Lower leg skin (tissue), 3 donors: ENCODE measurements at regions not wholly inside any gene's neighbourhood (a gene's known extent, or its start where the extent isn't known, plus 50 kb on each side); places are given as distances from the start of the nearest gene placed in this dataset.

ENCODE experiments used
- POLR2A ChIP-seq, 2 donors: fragments of 450-650 bp; IDR thresholded peaks; one replicate each; pipeline ENCODE4 v1.6.1; 2016 to 2017; ENCODE audit warnings: antibody characterized with exemption in 2 of 2, mild to moderate bottlenecking in 1 of 2, moderate library complexity in 1 of 2
- TF ChIP-seq, protein P1 (sequence below), 3 donors: fragments of 450-650 bp; IDR thresholded peaks; one replicate each; pipeline ENCODE4 v1.5.1; 2016; ENCODE audit warnings: antibody characterized with exemption in 3 of 3, mild to moderate bottlenecking in 3 of 3, moderate library complexity in 2 of 3

DNA sequence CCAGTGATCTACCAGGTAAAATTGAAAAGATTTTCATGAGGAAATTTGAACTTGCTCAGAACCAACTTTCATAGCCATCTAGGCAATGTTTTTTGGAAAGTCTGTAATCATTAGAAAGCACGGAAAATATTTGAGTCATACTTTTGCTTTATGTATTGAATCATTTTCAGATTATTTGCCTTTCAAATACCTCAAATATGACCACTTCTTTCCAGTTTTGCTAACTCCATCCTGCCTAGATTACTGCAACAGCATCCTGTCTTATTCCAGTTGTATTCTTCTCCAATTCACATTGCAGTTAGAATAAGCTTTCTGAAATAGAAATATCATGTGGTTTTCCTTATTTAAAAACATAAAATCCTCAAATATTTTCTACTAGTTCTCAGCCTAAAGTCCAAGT is 239.8 kb upstream of the FAR2 start:
- TF ChIP-seq, protein P1, sequence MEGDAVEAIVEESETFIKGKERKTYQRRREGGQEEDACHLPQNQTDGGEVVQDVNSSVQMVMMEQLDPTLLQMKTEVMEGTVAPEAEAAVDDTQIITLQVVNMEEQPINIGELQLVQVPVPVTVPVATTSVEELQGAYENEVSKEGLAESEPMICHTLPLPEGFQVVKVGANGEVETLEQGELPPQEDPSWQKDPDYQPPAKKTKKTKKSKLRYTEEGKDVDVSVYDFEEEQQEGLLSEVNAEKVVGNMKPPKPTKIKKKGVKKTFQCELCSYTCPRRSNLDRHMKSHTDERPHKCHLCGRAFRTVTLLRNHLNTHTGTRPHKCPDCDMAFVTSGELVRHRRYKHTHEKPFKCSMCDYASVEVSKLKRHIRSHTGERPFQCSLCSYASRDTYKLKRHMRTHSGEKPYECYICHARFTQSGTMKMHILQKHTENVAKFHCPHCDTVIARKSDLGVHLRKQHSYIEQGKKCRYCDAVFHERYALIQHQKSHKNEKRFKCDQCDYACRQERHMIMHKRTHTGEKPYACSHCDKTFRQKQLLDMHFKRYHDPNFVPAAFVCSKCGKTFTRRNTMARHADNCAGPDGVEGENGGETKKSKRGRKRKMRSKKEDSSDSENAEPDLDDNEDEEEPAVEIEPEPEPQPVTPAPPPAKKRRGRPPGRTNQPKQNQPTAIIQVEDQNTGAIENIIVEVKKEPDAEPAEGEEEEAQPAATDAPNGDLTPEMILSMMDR (IDR thresholded peaks at IDR 0.05): no peak
- TF ChIP-seq POLR2A (IDR thresholded peaks at IDR 0.05): no peak
